H1 (cell line): ENCODE measurements at regions not wholly inside any gene's neighbourhood (a gene's known extent, or its start where the extent isn't known, plus 50 kb on each side); places are given as distances from the start of the nearest gene placed in this dataset.

Experiments used
- CTCF ChIA-PET: fragments of 300-600 bp; sonication (Branson Sonifier 250); formaldehyde crosslinking; loops from one replicate; lab custom pipeline; 2021; ENCODE audit not compliant: partially characterized antibody; lab: Charles Lee
- POLR2A ChIA-PET: fragments of 300-600 bp; sonication (Branson Sonifier 250); formaldehyde crosslinking; loops from one replicate; lab custom pipeline; 2021; ENCODE audit warnings: inconsistent platforms; ENCODE audit not compliant: partially characterized antibody; lab: Charles Lee
- DNase-seq, 2 experiments: peaks; one replicate each; pipeline versions ENCODE4 v3.0.0 to v3.0.0-alpha.2; 2010 to 2022; ENCODE audit warnings: low spot score in 2 of 2, low read depth in 1 of 2, mixed read lengths in 1 of 2
- FAIRE-seq: peaks from 2 replicates; lab custom pipeline; 2011; peaks lifted over from hg19 to GRCh38; lab: Jason Lieb, UNC
- H2AFZ ChIP-seq: 2 replicates; pipeline ENCODE4 v1.8.1; 2012; ENCODE audit warnings: low read length, inconsistent platforms
- H2AK5ac ChIP-seq: 2 replicates; pipeline ENCODE4 v1.6.1; 2013; ENCODE audit warnings: low read depth, low read length
- H2BK120ac ChIP-seq: replicated peaks from 2 replicates; pipeline ENCODE3; 2013; ENCODE audit warnings: low read depth, low read length, inconsistent platforms
- H2BK12ac ChIP-seq: 2 replicates; pipeline ENCODE4 v1.6.1; 2013; ENCODE audit warnings: low read depth, low read length
- H2BK15ac ChIP-seq: 2 replicates; pipeline ENCODE4 v1.6.1; 2013; ENCODE audit warnings: low read length
- H2BK20ac ChIP-seq: 2 replicates; pipeline ENCODE4 v1.6.1; 2013; ENCODE audit warnings: low read length
- H2BK5ac ChIP-seq: 2 replicates; pipeline ENCODE4 v1.6.1; 2013; ENCODE audit warnings: low read depth, low read length
- H3K14ac ChIP-seq: 2 replicates; pipeline ENCODE4 v1.6.1; 2013; ENCODE audit warnings: inconsistent platforms; ENCODE audit not compliant: insufficient read length
- H3K18ac ChIP-seq: 2 replicates; pipeline ENCODE4 v1.6.1; 2013; ENCODE audit warnings: low read length; ENCODE audit errors: extremely low read depth
- H3K23ac ChIP-seq: 2 replicates; pipeline ENCODE4 v1.6.1; 2013; ENCODE audit warnings: inconsistent platforms; ENCODE audit not compliant: insufficient read length
- H3K23me2 ChIP-seq: 2 replicates; pipeline ENCODE4 v1.6.1; 2013; ENCODE audit warnings: low read depth, low read length
- H3K27ac ChIP-seq: 2 replicates; pipeline ENCODE4 v1.6.1; 2011; ENCODE audit warnings: low read depth, low read length, inconsistent platforms
- H3K27me3 ChIP-seq, 4 experiments: replicated peaks in 1 of 4; 1 replicate in 1 of 4; 2 replicates in 3 of 4; pipeline versions ENCODE4 v1.6.1 to v1.8.1; 2011 to 2013; ENCODE audit warnings: low read length in 3 of 4, mild to moderate bottlenecking in 3 of 4, inconsistent platforms in 2 of 4, mixed read lengths in 2 of 4, moderate library complexity in 1 of 4; ENCODE audit not compliant: control insufficient read depth in 3 of 4, insufficient read depth in 3 of 4; ENCODE audit errors: extremely low read depth in 1 of 4
- H3K36me3 ChIP-seq, 4 experiments: 2 replicates each; pipeline versions ENCODE4 v1.6.1 to v1.8.1; 2011 to 2013; ENCODE audit warnings: mild to moderate bottlenecking in 4 of 4, low read length in 3 of 4, moderate library complexity in 2 of 4, control low read depth in 1 of 4, inconsistent platforms in 1 of 4; ENCODE audit not compliant: insufficient read depth in 4 of 4, control insufficient read depth in 2 of 4
- H3K4ac ChIP-seq: replicated peaks from 2 replicates; pipeline ENCODE3; 2013; ENCODE audit warnings: low read length, low read depth, mixed read lengths, inconsistent platforms; ENCODE audit not compliant: insufficient read length
- H3K4me1 ChIP-seq, 4 experiments: replicated peaks in 1 of 4; 1 replicate in 1 of 4; 2 replicates in 3 of 4; pipeline versions ENCODE4 v1.6.1 to v1.8.1; 2011 to 2013; ENCODE audit warnings: low read length in 3 of 4, inconsistent platforms in 2 of 4, mixed read lengths in 1 of 4; ENCODE audit not compliant: insufficient read depth in 4 of 4, control insufficient read depth in 3 of 4
- H3K4me2 ChIP-seq, 2 experiments: 2 replicates each; pipeline versions ENCODE4 v1.6.1 to v1.8.1; 2011 to 2013; ENCODE audit warnings: low read depth in 2 of 2, low read length in 2 of 2, control low read depth in 1 of 2, inconsistent platforms in 1 of 2, mild to moderate bottlenecking in 1 of 2; ENCODE audit not compliant: insufficient read depth in 1 of 2
- H3K4me3 ChIP-seq, 4 experiments: fragments of 200-600, 300-600 bp in 1 of 4; sonication (generic), shearing (Covaris generic), sonication (Bioruptor Twin) in 1 of 4; 2 replicates each; pipeline versions ENCODE4 v1.5.1 to v1.8.1; 2011 to 2016; ENCODE audit warnings: low read length in 4 of 4, low read depth in 3 of 4, control low read depth in 2 of 4, inconsistent platforms in 2 of 4, mild to moderate bottlenecking in 2 of 4, mixed read lengths in 1 of 4, moderate library complexity in 1 of 4; ENCODE audit not compliant: insufficient read depth in 2 of 4; ENCODE audit errors: extremely low read depth in 1 of 4
- H3K56ac ChIP-seq: replicated peaks from 2 replicates; pipeline ENCODE3; 2013; ENCODE audit warnings: low read depth, mild to moderate bottlenecking, mixed read lengths, low read length, inconsistent platforms; ENCODE audit not compliant: insufficient read length
- H3K79me1 ChIP-seq: 2 replicates; pipeline ENCODE4 v1.6.1; 2013; ENCODE audit warnings: low read depth, low read length, control low read depth
- H3K79me2 ChIP-seq, 2 experiments: 2 replicates each; pipeline versions ENCODE4 v1.6.1 to v1.8.1; 2012 to 2013; ENCODE audit warnings: low read length in 2 of 2, mild to moderate bottlenecking in 2 of 2, inconsistent platforms in 1 of 2; ENCODE audit not compliant: insufficient read depth in 2 of 2, control insufficient read depth in 1 of 2
- H3K9ac ChIP-seq, 4 experiments: replicated peaks in 1 of 4; 1 replicate in 1 of 4; 2 replicates in 3 of 4; pipeline versions ENCODE4 v1.6.1 to v1.8.1; 2011 to 2013; ENCODE audit warnings: low read depth in 3 of 4, low read length in 3 of 4, control low read depth in 2 of 4, mild to moderate bottlenecking in 2 of 4, moderate library complexity in 2 of 4, inconsistent platforms in 1 of 4; ENCODE audit errors: extremely low read depth in 1 of 4
- H3K9me3 ChIP-seq, 2 experiments: 2 replicates each; pipeline versions ENCODE4 v1.6.1 to v1.8.1; 2012 to 2013; ENCODE audit warnings: mild to moderate bottlenecking in 2 of 2, moderate library complexity in 2 of 2, control low read depth in 1 of 2, inconsistent platforms in 1 of 2, low read depth in 1 of 2, low read length in 1 of 2, mixed read lengths in 1 of 2; ENCODE audit not compliant: insufficient read depth in 2 of 2
- H4K20me1 ChIP-seq, 2 experiments: replicated peaks in 1 of 2; 2 replicates each; pipeline versions ENCODE3 to v1.8.1; 2011 to 2013; ENCODE audit warnings: inconsistent platforms in 2 of 2, low read length in 2 of 2, mild to moderate bottlenecking in 1 of 2; ENCODE audit not compliant: insufficient read depth in 2 of 2, control insufficient read depth in 1 of 2
- H4K5ac ChIP-seq: 2 replicates; pipeline ENCODE4 v1.6.1; 2013; ENCODE audit warnings: low read length, low read depth, mixed read lengths, inconsistent platforms; ENCODE audit not compliant: insufficient read length
- H4K8ac ChIP-seq: 2 replicates; pipeline ENCODE4 v1.8.0; 2013; ENCODE audit warnings: mild to moderate bottlenecking, moderate library complexity, low read length, inconsistent platforms; ENCODE audit not compliant: insufficient read depth; ENCODE audit errors: extremely low read depth
- H4K91ac ChIP-seq: replicated peaks from 2 replicates; pipeline ENCODE3; 2013; ENCODE audit warnings: low read length, mixed read lengths, inconsistent platforms; ENCODE audit not compliant: insufficient read length
- BACH1 ChIP-seq: IDR thresholded peaks from 2 replicates; pipeline ENCODE4 v1.6.1; 2012; ENCODE audit warnings: low read length, improper control_type of control experiment
- CHD2 ChIP-seq: IDR thresholded peaks from 2 replicates; pipeline ENCODE4 v1.6.1; 2012; ENCODE audit warnings: low read length, improper control_type of control experiment
- CTCF ChIP-seq, 3 experiments: IDR thresholded peaks; 1 replicate in 2 of 3; 2 replicates in 1 of 3; pipeline versions ENCODE4 v1.5.1 to v1.6.1; 2011; ENCODE audit warnings: low read length in 3 of 3, mild to moderate bottlenecking in 3 of 3, inconsistent platforms in 2 of 3, low read depth in 1 of 3, moderate library complexity in 1 of 3; ENCODE audit not compliant: insufficient read depth in 1 of 3; ENCODE audit errors: control extremely low read depth in 1 of 3
- KDM1A ChIP-seq: fragments of 200-600, 300-600 bp; sonication (generic); IDR thresholded peaks from 2 replicates; pipeline ENCODE4 v1.7.1; 2016; ENCODE audit warnings: mild to moderate bottlenecking, low read length, borderline replicate concordance
- MAX ChIP-seq: IDR thresholded peaks from 2 replicates; pipeline ENCODE4 v1.6.1; 2012; ENCODE audit warnings: inconsistent platforms
- RAD21 ChIP-seq, 2 experiments: IDR thresholded peaks in 1 of 2; conservative IDR thresholded peaks in 1 of 2; 2 replicates each; pipeline ENCODE4 v1.6.1; 2011; ENCODE audit warnings: low read depth in 2 of 2, low read length in 2 of 2, improper control_type of control experiment in 1 of 2, inconsistent platforms in 1 of 2, mild to moderate bottlenecking in 1 of 2, moderate library complexity in 1 of 2
- SRF ChIP-seq: IDR thresholded peaks from 2 replicates; pipeline ENCODE4 v1.6.1; 2011; ENCODE audit warnings: mild to moderate bottlenecking, low read depth, low read length, moderate library complexity
- TAF1 ChIP-seq: IDR thresholded peaks from 2 replicates; pipeline ENCODE4 v1.6.1; 2011; ENCODE audit warnings: mild to moderate bottlenecking, low read depth, low read length
- WGBS, 2 experiments: shearing (Covaris generic) in 1 of 2; methylation state at CpG; one replicate each; pipeline versions ENCODE4 v1.1.6 to v1.1.7; 2013 to 2015; ENCODE audit warnings: low lambda C conversion rate in 2 of 2, mixed read lengths in 2 of 2, inconsistent platforms in 1 of 2, low coverage in 1 of 2, missing lambda C conversion rate in 1 of 2; ENCODE audit not compliant: insufficient replicate concordance in 2 of 2, insufficient coverage in 1 of 2, insufficient read length in 1 of 2; ENCODE audit errors: extremely low coverage in 1 of 2, missing lambda C conversion rate in 1 of 2; 5-methylcytosine and 5-hydroxymethylcytosine counted together
- TF ChIP-seq, protein P1 (sequence below): IDR thresholded peaks from 2 replicates; pipeline ENCODE4 v1.6.1; 2011; ENCODE audit warnings: low read depth, mild to moderate bottlenecking, low read length; ENCODE audit not compliant: insufficient read depth
- TF ChIP-seq, protein P2 (sequence below): IDR thresholded peaks from 2 replicates; pipeline ENCODE4 v1.6.1; 2011; ENCODE audit warnings: low read length, improper control_type of control experiment

DNA sequence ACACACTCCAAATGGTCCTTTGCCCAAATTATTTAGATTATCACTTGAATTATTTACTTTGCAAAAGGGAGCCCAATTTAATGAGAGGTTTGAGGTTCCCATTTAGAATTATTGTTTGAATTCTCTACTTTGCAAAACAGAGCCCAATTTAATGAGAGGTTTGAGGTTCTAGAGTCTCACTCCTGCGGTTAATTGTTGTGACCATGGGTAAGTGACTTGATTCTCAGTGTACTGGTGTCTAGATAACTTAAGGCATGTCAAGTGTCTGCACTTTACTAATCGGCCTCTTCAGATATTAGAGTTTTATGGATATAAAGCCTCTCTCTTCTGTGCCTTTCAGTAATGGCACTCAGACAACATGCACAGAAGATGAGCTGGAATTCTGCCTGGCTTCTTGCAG lies 67.5 kb downstream of the YIPF5 start:
- WGBS, 2 experiments = 94% methylated on average over 2 of the region's 2 CpGs; no CpG with 5 or more reads in 1 of the 2 experiments
- Histone ChIP-seq H3K36me3 (no peaks in the 10 kb centered on the region), H3K27ac (no peak overlapping the region), H3K79me2 (no peaks in the 10 kb centered on the region), H4K91ac (no peak overlapping the region), H3K14ac (no peak overlapping the region), H2BK120ac (no peak overlapping the region), H3K4me2 (no peak overlapping the region), H3K23ac (no peak overlapping the region), H4K5ac (no peak overlapping the region), H3K9me3 (no peaks in the 10 kb centered on the region), H3K4ac (no peak overlapping the region), H3K4me3 (no peak overlapping the region), H2AFZ (no peak overlapping the region), H2BK20ac (no peak overlapping the region), H3K23me2 (no peaks in the 10 kb centered on the region), H4K8ac (no peak overlapping the region), H2BK5ac (no peak overlapping the region), H3K56ac (no peak overlapping the region), H2BK12ac (no peak overlapping the region), H3K9ac (no peak overlapping the region), H3K4me1 (no peaks in the 10 kb centered on the region; a peak in 1 of 7 replicates), H3K18ac (no peak overlapping the region), H3K79me1 (no peaks in the 10 kb centered on the region), H4K20me1 (no peaks in the 10 kb centered on the region), H3K27me3 (peaks cover 0 to 1% (median 0%) of the 10 kb centered on the region in 4 experiments; a peak in 1 of 7 replicates), H2BK15ac (no peak overlapping the region), H2AK5ac (no peak overlapping the region)
- ChIA-PET CTCF (no interaction called here), POLR2A (no interaction called here)
- no peak for DNase-seq
- no peak for FAIRE-seq
- TF ChIP-seq KDM1A = no peak
- TF ChIP-seq, protein P1, sequence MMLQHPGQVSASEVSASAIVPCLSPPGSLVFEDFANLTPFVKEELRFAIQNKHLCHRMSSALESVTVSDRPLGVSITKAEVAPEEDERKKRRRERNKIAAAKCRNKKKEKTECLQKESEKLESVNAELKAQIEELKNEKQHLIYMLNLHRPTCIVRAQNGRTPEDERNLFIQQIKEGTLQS = no peak
- TF ChIP-seq MAX = no peak
- TF ChIP-seq BACH1 = no peak
- TF ChIP-seq CTCF (IDR thresholded peaks at IDR 0.05; ENCODE audit: control extremely low read depth in 1 of 3, insufficient read depth in 1 of 3, low read depth in 1 of 3, low read length in 3 of 3) = no peak
- no peak for TF ChIP-seq CHD2
- TF ChIP-seq SRF = no peak
- no peak for TF ChIP-seq TAF1
- no peak for TF ChIP-seq RAD21 (IDR thresholded peaks at IDR 0.05 in 1 of 2, conservative IDR thresholded peaks at IDR 0.05 in 1 of 2; ENCODE audit: low read depth in 2 of 2, low read length in 2 of 2)
- TF ChIP-seq, protein P2, sequence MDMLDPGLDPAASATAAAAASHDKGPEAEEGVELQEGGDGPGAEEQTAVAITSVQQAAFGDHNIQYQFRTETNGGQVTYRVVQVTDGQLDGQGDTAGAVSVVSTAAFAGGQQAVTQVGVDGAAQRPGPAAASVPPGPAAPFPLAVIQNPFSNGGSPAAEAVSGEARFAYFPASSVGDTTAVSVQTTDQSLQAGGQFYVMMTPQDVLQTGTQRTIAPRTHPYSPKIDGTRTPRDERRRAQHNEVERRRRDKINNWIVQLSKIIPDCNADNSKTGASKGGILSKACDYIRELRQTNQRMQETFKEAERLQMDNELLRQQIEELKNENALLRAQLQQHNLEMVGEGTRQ = no peak
